ENCODE measurements at regions not wholly inside any gene's neighbourhood (a gene's known extent, or its start where the extent isn't known, plus 50 kb on each side); places are given as distances from the start of the nearest gene placed in this dataset.
A peak's percentile ranks its signal among the peaks of the same experiment; 100 is the strongest.

GRCh38 chr2:10984418-10985135 lies 72.8 kb downstream of the KCNF1 start:
- WGBS, 4 donors: 77 to 82% (median 79%) methylated on average over 6 of the region's 6 CpGs
- no peak for DNase-seq
- Histone ChIP-seq H3K27me3 (peaks cover 0 to 4% (median 0%) of the 10 kb centered on the region in 9 donors), H3K4me3 (no peak overlapping the region), H3K27ac (peak overlapping the region in 8 of 12 donors; percentile 67 to 82 (median 74)), H3K4me1 (peaks cover 0 to 23% (median 4%) of the 10 kb centered on the region in 12 donors), H3K36me3 (no peaks in the 10 kb centered on the region), H3K9me3 (no peaks in the 10 kb centered on the region)
- peak; percentile 33 to 70 (median 50) for ATAC-seq
- TF ChIP-seq, protein P1, sequence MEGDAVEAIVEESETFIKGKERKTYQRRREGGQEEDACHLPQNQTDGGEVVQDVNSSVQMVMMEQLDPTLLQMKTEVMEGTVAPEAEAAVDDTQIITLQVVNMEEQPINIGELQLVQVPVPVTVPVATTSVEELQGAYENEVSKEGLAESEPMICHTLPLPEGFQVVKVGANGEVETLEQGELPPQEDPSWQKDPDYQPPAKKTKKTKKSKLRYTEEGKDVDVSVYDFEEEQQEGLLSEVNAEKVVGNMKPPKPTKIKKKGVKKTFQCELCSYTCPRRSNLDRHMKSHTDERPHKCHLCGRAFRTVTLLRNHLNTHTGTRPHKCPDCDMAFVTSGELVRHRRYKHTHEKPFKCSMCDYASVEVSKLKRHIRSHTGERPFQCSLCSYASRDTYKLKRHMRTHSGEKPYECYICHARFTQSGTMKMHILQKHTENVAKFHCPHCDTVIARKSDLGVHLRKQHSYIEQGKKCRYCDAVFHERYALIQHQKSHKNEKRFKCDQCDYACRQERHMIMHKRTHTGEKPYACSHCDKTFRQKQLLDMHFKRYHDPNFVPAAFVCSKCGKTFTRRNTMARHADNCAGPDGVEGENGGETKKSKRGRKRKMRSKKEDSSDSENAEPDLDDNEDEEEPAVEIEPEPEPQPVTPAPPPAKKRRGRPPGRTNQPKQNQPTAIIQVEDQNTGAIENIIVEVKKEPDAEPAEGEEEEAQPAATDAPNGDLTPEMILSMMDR (IDR thresholded peaks at IDR 0.05): no peak
- intact Hi-C loops (cut with DNase I): loop anchor here in 2 of 10 donors (5.0 to 10.0 kb wide), 2 partner anchors 47 to 150 kb away; no protein-coding TSS in a partner anchor

GRCh38 chr2:10985260-10985659 lies 73.5 kb downstream of the KCNF1 start:
- intact Hi-C loops (cut with DNase I): loop anchor here in 1 of 10 donors (10.0 kb wide), 1 partner anchor 150 kb away; no protein-coding TSS in a partner anchor
- TF ChIP-seq, protein P1 (IDR thresholded peaks at IDR 0.05): no peak
- no peak for TF ChIP-seq POLR2A (IDR thresholded peaks at IDR 0.05)
- peaks cover 0 to 23% (median 0%) of the 10 kb centered on the region in 12 donors for H3K4me1 ChIP-seq
- H3K27ac ChIP-seq: peak overlapping the region in 6 of 12 donors; percentile 23 to 74 (median 42)
- no peak overlapping the region for H3K4me3 ChIP-seq
- no peak for ATAC-seq
- H3K9me3 ChIP-seq: no peaks in the 10 kb centered on the region
- WGBS, 4 donors: 58 to 80% (median 73%) methylated on average over 6 of the region's 6 CpGs
- peaks cover 0 to 4% (median 0%) of the 10 kb centered on the region in 9 donors for H3K27me3 ChIP-seq
- no peaks in the 10 kb centered on the region for H3K36me3 ChIP-seq
- DNase-seq: peak in 1 of 5 donors; percentile 40

DNA sequence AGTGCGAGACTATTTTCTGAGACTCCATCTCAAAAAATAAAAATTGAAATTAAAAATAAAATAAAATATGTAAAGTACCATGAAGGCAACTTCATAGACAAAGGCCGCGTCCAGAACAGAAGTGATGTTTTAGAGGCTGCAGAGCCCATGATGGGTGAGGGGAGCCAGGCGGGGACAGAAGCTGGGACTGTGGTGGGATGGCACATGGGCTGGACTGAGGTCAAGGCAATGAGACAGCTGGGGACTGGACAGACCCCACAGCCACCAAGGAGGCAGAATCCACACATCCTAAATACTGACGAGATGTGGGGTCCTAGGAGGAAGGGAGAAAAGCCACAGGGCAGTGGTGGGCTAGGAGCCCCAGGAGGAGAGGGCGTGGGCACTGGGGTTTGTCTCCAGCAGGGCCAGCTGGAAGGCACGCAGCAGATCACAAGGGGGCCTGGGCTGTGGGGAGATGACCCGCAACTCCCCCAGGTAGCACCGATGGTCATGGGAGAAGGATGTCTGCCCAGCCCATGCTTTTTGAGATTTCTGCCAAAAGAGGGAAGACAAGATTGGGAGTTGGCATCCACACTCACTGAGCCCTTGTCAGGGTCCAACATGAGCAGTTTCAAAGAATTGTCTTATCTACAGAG lies 74.3 kb downstream of the KCNF1 start:
- Histone ChIP-seq H3K27me3 (peaks cover 0 to 4% (median 0%) of the 10 kb centered on the region in 9 donors), H3K36me3 (no peaks in the 10 kb centered on the region), H3K27ac (peak overlapping the region in 5 of 12 donors; percentile 23 to 74 (median 44)), H3K4me1 (peaks cover 0 to 21% (median 0%) of the 10 kb centered on the region in 12 donors), H3K9me3 (no peaks in the 10 kb centered on the region), H3K4me3 (no peak overlapping the region)
- ATAC-seq: no peak
- TF ChIP-seq, protein P1 (IDR thresholded peaks at IDR 0.05): no peak
- TF ChIP-seq POLR2A (IDR thresholded peaks at IDR 0.05): no peak
- intact Hi-C loops (cut with DNase I): loop anchor here in 1 of 10 donors (10.0 kb wide), 1 partner anchor 151 kb away; no protein-coding TSS in a partner anchor
- WGBS, 4 donors: 91 to 95% (median 92%) methylated on average over 6 to 9 of the region's 9 CpGs
- no peak for DNase-seq

- intact Hi-C loops (cut with DNase I): loop anchor here in 1 of 10 donors (10.0 kb wide), 1 partner anchor 153 kb away; no protein-coding TSS in a partner anchor
- H3K4me3 ChIP-seq: no peak overlapping the region
- H3K4me1 ChIP-seq: peaks cover 0 to 21% (median 0%) of the 10 kb centered on the region in 12 donors
- DNase-seq: no peak
- 69 to 91% (median 86%) methylated on average over 2 of the region's 2 CpGs for WGBS, 4 donors
- no peak overlapping the region for H3K27ac ChIP-seq
- TF ChIP-seq, protein P1 (IDR thresholded peaks at IDR 0.05): no peak
- TF ChIP-seq POLR2A (IDR thresholded peaks at IDR 0.05): no peak
- H3K9me3 ChIP-seq: no peaks in the 10 kb centered on the region
- ATAC-seq: no peak
- H3K36me3 ChIP-seq: no peaks in the 10 kb centered on the region
- H3K27me3 ChIP-seq: peaks cover 0 to 4% (median 0%) of the 10 kb centered on the region in 9 donors
Measured at GRCh38 chr2:10987439-10987838, 75.7 kb downstream of the KCNF1 start.

All from heart left ventricle (tissue), 16 donors.